MM.1S (cell line): ENCODE measurements at regions not wholly inside any gene's neighbourhood (a gene's known extent, or its start where the extent isn't known, plus 50 kb on each side); places are given as distances from the start of the nearest gene placed in this dataset.

Experiments
- EZH2 ChIP-seq: fragments of 300-600 bp; sonication (generic); optimal IDR thresholded peaks from 2 replicates; pipeline ENCODE3; 2017; ENCODE audit warnings: low read depth, mild to moderate bottlenecking, antibody characterized with exemption, low read length, mixed read lengths
- TF ChIP-seq, protein P1 (sequence below): fragments of 300-600 bp; sonication (generic); IDR thresholded peaks from 2 replicates; pipeline ENCODE4 v1.5.1; 2016; ENCODE audit warnings: antibody characterized with exemption, low read length, mixed read lengths

DNA sequence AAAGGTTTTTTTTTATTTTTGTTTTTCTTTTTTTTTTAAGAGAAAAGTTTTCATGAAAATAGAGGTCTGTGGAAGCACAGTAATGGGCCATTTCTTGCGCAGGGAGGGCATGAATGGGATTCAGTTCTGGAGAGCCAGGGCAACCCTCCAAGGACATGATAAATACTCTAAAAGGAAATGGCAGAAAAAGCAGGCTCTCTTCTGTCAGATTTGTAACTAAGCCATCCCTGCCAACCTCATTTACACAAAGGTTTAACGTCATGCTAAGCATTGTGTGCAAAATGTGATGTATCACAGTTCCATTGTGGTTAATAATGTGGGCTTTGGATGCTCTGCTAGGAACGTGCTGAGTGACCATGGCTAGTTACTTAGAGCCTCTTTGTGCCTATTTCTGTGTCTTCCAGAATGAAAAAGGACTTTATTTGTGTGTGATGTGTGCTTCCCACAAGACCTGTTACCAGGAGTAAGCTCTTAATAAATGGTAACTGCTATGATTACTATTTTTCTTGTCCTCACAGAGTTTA, 1095.9 kb upstream of the SORCS1 start:
- TF ChIP-seq, protein P1, sequence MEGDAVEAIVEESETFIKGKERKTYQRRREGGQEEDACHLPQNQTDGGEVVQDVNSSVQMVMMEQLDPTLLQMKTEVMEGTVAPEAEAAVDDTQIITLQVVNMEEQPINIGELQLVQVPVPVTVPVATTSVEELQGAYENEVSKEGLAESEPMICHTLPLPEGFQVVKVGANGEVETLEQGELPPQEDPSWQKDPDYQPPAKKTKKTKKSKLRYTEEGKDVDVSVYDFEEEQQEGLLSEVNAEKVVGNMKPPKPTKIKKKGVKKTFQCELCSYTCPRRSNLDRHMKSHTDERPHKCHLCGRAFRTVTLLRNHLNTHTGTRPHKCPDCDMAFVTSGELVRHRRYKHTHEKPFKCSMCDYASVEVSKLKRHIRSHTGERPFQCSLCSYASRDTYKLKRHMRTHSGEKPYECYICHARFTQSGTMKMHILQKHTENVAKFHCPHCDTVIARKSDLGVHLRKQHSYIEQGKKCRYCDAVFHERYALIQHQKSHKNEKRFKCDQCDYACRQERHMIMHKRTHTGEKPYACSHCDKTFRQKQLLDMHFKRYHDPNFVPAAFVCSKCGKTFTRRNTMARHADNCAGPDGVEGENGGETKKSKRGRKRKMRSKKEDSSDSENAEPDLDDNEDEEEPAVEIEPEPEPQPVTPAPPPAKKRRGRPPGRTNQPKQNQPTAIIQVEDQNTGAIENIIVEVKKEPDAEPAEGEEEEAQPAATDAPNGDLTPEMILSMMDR: no peak
- no peak for TF ChIP-seq EZH2
